HG02610 (cell line): ENCODE measurements at regions not wholly inside any gene's neighbourhood (a gene's known extent, or its start where the extent isn't known, plus 50 kb on each side); places are given as distances from the start of the nearest gene placed in this dataset.

Experiments used
- ATAC-seq: cut with Tn5 transposase; IDR thresholded peaks from one replicate; pipeline ENCODE4 v1.9.1; 2021; ENCODE audit warnings: mild to moderate bottlenecking, moderate library complexity; ENCODE audit not compliant: unreplicated experiment

- ATAC-seq: no peak
Observed at GRCh38 chr16:82414476-82414875, 212.3 kb upstream of the CDH13 start.

- no peak for ATAC-seq
Observed at GRCh38 chr16:82412770-82413169, 214.0 kb upstream of the CDH13 start.

- no peak for ATAC-seq
Observed at GRCh38 chr16:82405736-82406135, 221.0 kb upstream of the CDH13 start.

DNA sequence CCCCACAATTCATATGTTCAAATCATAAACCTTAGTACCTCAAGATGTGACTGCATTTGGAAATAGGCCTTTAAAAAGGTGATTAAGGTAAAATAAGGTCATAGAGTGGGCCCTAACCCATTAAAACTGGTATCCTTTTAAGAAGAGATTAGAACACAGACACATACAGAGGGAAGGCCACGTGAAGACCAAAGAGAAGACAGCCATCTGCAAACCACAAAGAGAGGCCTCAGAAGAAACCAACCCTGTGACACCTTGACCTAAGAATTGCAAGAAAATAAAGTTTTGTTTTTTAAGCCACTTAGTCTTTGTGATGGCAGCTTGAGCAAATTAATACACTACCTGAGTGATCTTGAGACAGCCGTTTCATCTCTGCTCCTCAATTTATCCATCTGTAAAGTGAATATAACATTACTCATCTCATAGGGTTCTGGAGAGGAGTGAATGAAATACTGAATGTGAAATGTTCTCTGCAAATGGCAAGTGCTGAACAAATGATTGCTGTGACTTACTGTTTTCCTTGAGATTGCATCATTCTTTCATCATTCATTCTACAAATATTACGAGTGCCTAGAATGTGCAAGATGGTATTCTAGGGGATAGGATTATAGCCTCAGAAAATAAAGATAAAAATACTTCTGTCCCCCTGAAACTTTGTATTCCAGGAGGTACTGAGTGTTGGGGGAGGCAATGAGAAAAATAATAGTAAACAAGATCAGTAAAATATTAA is 222.0 kb upstream of the CDH13 start:
- no peak for ATAC-seq

DNA sequence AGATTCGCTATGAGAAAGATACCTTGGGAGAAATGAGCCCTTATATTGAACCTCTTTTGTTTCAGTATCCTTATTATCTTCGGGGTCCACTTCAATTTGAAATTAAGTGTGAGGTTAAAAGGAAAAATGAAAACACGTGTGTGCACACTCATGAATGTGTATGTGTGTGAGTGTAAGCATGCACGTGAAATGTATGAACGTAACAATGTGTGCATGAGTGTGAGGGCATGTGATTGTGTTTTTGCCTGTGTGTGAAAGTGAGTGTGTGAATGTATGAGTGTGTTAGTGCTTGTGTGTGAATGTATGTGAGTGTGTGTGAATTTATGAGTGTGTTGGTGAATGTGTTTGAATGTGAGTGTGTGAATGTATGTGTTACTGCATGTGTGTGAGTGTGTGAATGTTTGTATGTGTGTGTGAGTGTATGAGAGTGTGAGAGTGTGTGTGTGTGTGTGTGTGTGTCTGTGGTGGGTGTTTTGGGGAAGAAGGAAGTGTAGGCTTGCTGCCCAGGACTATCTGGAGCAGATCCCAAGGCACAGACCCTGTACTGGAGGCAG is 224.0 kb upstream of the CDH13 start:
- no peak for ATAC-seq

- no peak for ATAC-seq
Observed at GRCh38 chr16:82400046-82400445, 226.7 kb upstream of the CDH13 start.

DNA sequence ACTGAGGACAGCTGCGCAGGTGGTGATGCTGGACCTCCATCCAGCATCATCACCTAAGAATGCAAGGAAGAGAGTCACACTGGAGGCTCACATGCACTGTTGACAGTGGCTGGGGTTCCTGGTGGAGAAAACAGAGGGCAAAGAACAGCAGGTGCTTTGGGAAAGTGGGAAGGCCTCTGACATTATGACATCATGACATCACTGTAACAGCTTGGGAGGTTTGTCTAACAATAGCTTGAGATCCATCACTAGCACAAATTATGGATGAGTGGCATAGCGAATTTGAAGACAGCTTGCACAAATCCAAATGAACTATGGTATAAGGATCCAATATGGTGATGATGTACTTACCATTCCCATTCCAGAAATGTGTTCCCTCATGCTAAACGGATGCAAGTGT is 226.5 kb upstream of the MPHOSPH6 start:
- ATAC-seq: no peak

- ATAC-seq: no peak
Observed at GRCh38 chr16:82395212-82395611, 225.2 kb upstream of the MPHOSPH6 start.

- no peak for ATAC-seq
Observed at GRCh38 chr16:82391690-82392089, 221.7 kb upstream of the MPHOSPH6 start.

GRCh38 chr16:82389956-82390650 is 220.1 kb upstream of the MPHOSPH6 start:
- ATAC-seq: no peak

DNA sequence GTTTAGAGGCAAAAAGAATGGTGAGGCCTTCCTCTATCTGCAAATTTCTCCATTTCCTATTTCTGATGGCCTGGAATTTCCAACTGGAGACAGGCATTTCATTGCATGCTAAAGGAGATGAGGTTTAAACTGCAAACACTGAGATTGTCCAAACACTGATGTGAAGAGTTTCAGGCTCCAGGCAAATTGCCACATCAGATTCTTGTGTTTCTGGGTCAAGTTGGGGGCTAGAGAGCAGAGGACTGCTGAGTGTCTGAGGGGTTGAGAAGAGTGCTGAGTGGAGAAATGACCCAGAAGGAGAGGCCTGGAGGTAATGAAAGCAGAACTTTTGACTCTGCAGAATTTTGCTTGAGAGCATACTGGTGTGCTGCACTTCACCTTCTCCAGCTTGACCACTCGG is 216.7 kb upstream of the MPHOSPH6 start:
- ATAC-seq: no peak

GRCh38 chr16:82384949-82385348 is 214.9 kb upstream of the MPHOSPH6 start:
- no peak for ATAC-seq

DNA sequence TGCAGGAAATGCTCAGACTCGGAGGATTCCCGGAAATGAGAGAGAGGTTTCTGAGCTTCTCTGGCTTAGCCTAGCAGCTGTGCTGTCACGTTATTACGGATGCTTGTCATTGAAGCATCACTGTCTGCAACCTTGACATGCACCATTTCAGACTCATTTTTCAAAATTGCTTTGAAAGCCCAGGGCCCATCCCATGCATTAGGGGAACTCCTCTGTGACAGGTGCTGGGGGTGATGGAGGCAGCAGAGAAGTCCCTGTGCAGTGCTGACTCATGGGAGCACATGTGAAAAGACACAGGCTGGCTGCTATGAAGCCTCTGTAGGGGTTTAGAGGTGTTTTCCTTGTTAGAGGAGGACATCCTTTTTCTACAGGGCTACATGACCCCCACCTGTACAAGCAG is 214.0 kb upstream of the MPHOSPH6 start:
- ATAC-seq: peak; percentile 73

GRCh38 chr16:82382521-82382920 is 212.5 kb upstream of the MPHOSPH6 start:
- no peak for ATAC-seq

GRCh38 chr16:82379551-82379950 is 209.5 kb upstream of the MPHOSPH6 start:
- ATAC-seq: no peak

GRCh38 chr16:82373976-82374375 is 204.0 kb upstream of the MPHOSPH6 start:
- no peak for ATAC-seq

DNA sequence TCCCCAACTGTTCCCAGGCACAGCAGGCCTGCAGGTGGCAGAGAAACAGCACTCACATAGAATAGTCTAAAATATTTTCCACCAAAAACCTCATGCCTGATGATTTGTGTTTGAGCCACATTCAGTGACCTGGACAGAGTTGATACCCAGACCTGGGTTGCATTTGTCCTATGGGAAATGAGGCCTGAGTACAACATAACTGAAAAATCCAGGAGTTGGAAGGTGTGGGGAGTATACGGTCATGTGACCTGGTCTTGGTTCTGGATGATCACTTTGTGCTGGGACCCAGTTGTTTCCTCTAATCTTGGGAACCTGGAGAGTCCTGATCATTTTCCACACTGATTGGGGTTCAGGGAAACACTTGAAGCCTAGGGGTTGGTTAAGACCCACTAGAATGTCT is 200.3 kb upstream of the MPHOSPH6 start:
- no peak for ATAC-seq

- ATAC-seq: no peak
Observed at GRCh38 chr16:82368041-82368440, 198.0 kb upstream of the MPHOSPH6 start.

DNA sequence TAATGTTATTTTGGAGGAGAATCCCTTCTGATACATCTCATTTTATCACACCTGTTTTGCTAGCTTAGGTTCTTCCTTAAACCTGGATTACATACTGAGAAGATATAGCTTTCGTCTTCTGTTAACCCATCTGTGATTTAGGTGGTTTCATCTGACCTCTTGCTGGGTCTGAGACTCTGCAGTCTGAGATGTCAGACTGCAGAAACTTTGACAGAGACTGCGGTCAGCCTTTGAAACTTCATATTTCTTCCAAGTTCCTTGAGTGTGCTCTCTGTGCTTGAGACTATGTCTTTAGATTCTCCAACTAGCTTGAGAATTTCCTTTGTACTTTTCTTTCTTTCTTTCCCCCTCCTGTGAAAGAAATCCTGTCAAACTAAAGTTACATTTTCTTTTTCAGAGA is 196.4 kb upstream of the MPHOSPH6 start:
- no peak for ATAC-seq

DNA sequence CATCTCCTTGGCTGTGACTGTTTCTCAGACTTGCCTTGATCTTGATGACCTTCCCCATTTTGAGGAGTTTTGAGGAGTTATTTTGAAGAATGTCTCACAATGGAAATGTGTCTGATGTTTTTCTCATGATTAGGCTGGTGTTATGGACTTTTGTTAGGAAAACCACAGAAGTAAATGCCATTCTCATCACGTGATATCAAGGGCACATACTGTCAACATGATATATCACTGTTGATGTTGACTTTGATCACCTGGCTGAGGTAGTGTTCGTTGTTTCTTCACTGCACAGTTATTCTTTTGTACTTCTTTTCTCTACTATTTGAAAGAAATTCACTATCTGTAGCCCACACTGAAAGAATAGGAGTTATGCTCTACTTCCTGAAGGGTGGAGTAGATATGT is 194.7 kb upstream of the MPHOSPH6 start:
- no peak for ATAC-seq

GRCh38 chr16:82363026-82363816 is 193.2 kb upstream of the MPHOSPH6 start:
- ATAC-seq: no peak

DNA sequence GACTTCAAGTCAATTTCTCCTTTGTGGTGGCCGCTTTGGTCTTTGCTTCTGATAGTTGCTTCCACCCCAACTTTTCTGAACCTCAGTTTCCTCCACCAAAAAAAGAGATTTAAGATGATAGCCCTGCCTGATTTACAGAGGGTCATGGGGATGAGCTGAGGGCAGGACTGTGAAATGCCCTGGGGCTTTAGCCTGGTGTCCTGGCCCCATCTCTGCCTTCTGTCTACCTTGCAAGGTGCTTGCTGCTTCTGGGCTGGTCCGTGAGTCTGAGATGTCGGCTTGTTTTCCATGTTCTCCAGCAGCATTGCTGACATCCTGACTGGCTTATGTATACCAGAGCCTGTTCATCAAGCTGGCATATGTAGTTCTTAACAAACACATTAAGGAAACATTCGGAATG is 191.9 kb upstream of the MPHOSPH6 start:
- ATAC-seq: no peak
